ENCODE measurements at regions not wholly inside any gene's neighbourhood (a gene's known extent, or its start where the extent isn't known, plus 50 kb on each side); places are given as distances from the start of the nearest gene placed in this dataset.

DNA sequence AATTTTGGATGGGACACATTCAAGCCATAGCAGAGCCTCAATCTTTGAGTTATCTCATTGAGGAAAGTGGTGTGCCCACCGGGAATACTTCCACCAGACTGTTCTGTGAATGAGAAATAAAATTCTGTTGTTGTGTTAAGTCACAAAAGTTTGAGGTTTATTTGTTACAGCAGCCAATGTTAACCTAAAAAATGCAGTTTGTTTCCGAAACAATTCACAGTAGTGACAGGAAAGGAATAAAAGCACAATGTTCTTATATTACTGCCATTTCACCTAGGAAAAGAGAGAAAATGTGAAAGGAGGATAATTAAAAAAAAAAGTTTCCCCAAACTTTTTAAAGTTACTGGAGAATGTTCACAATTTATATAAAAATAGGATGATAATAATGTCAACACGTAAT lies 344.6 kb downstream of the CD83 start:
- no peaks in the 10 kb centered on the region for H3K4me1 ChIP-seq (replicated peaks; ENCODE audit: insufficient read depth)
- H3K79me2 ChIP-seq (ENCODE audit: low read depth), result no peaks in the 10 kb centered on the region
- POLR2A ChIA-PET (ENCODE audit: unreplicated experiment), result no interaction called here
- intact Hi-C loops (cut with micrococcal nuclease; ENCODE audit: unreplicated experiment), result loop anchor here (5.0 kb wide), 1 partner anchor 175 kb away; no protein-coding TSS in a partner anchor
- no peaks in the 10 kb centered on the region for H3K27me3 ChIP-seq (ENCODE audit: insufficient read depth, low read depth)
- no peak for DNase-seq
- H3K4me3 ChIP-seq, result no peak overlapping the region
- H3K4me2 ChIP-seq, result no peak overlapping the region
- H3K36me3 ChIP-seq (ENCODE audit: low read depth), result no peaks in the 10 kb centered on the region
- H3K9me2 ChIP-seq (ENCODE audit: insufficient read depth), result no peaks in the 10 kb centered on the region
- no peaks in the 10 kb centered on the region; the same call in 1 of the 2 replicates for H3F3A ChIP-seq (ENCODE audit: insufficient read depth, low read depth)
- CTCF ChIA-PET, result no interaction called here
- H4K20me1 ChIP-seq (ENCODE audit: insufficient read depth), result no peaks in the 10 kb centered on the region
- BruUV-seq (replicated peaks), result no TSS peak
- no peak overlapping the region for H2AFZ ChIP-seq
- no peak overlapping the region for H3K27ac ChIP-seq
- TF ChIP-seq EZH2 (IDR thresholded peaks at IDR 0.05; ENCODE audit: low read depth), result no peak
- no peak for TF ChIP-seq CTCF (conservative IDR thresholded peaks at IDR 0.05)
- no peaks in the 10 kb centered on the region for H3K9me3 ChIP-seq (ENCODE audit: insufficient read depth, low read depth)

DNA sequence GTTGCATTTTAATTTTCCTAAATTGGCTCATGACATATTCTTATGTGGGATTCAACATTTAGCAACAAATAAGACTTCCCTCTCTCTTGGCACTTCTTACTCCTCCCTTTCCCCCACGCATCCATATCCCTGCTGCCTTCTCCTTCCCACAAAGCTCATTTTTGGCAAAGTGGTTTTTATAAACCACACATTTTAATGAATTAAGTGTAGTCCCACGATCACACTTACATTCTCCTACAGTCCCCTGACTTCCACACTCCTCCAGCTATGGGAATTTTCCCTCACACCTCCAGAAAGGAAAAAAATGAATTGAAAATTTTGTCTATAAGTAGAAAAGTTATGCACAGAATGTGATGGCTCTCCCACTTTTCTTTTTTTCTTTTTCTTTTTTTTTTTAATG lies 345.0 kb downstream of the CD83 start:
- Histone ChIP-seq H3K36me3 (ENCODE audit: low read depth) (no peaks in the 10 kb centered on the region), H3F3A (ENCODE audit: insufficient read depth, low read depth) (no peaks in the 10 kb centered on the region; the same call in 1 of the 2 replicates), H3K27ac (no peak overlapping the region), H4K20me1 (ENCODE audit: insufficient read depth) (no peaks in the 10 kb centered on the region), H2AFZ (no peak overlapping the region), H3K4me1 (replicated peaks; ENCODE audit: insufficient read depth) (no peaks in the 10 kb centered on the region), H3K9me3 (ENCODE audit: insufficient read depth, low read depth) (no peaks in the 10 kb centered on the region), H3K27me3 (ENCODE audit: insufficient read depth, low read depth) (no peaks in the 10 kb centered on the region), H3K9me2 (ENCODE audit: insufficient read depth) (no peaks in the 10 kb centered on the region), H3K4me2 (no peak overlapping the region), H3K4me3 (no peak overlapping the region), H3K79me2 (ENCODE audit: low read depth) (no peaks in the 10 kb centered on the region)
- ChIA-PET POLR2A (ENCODE audit: unreplicated experiment) (no interaction called here), CTCF (no interaction called here)
- intact Hi-C loops (cut with micrococcal nuclease; ENCODE audit: unreplicated experiment), result loop anchor here (5.0 kb wide), 1 partner anchor 175 kb away; no protein-coding TSS in a partner anchor
- TF ChIP-seq CTCF (conservative IDR thresholded peaks at IDR 0.05) (no peak), EZH2 (IDR thresholded peaks at IDR 0.05; ENCODE audit: low read depth) (no peak)
- BruUV-seq (replicated peaks), result no TSS peak
- DNase-seq, result no peak

DNA sequence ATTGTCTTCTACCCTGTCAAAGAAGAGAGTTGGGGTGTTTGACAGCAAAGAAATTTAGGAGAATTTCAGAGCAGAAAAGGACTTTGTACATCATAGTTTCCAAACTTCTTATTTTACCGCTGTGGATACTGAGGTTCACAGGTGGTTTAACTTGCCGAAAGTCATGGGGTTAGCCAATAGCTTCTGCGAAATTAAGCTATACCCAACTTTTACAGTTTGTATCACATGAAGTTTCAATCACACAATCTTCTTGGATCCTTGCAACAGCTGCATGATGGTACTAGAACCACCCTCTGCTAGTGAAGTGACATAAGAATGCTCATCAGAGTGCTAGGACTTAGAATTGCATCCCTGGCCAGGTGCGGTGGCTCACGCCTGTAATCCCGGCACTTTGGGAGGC lies 345.5 kb downstream of the CD83 start:
- H3K27ac ChIP-seq, result no peak overlapping the region
- H3F3A ChIP-seq (ENCODE audit: insufficient read depth, low read depth), result no peaks in the 10 kb centered on the region; the same call in 1 of the 2 replicates
- no peaks in the 10 kb centered on the region for H3K4me1 ChIP-seq (replicated peaks; ENCODE audit: insufficient read depth)
- intact Hi-C loops (cut with micrococcal nuclease; ENCODE audit: unreplicated experiment), result loop anchor here (5.0 kb wide), 1 partner anchor 176 kb away; no protein-coding TSS in a partner anchor
- no peak for DNase-seq
- BruUV-seq (replicated peaks), result no TSS peak
- H3K79me2 ChIP-seq (ENCODE audit: low read depth), result no peaks in the 10 kb centered on the region
- ChIA-PET CTCF (no interaction called here), POLR2A (ENCODE audit: unreplicated experiment) (no interaction called here)
- TF ChIP-seq CTCF (conservative IDR thresholded peaks at IDR 0.05) (no peak), EZH2 (IDR thresholded peaks at IDR 0.05; ENCODE audit: low read depth) (no peak)
- H4K20me1 ChIP-seq (ENCODE audit: insufficient read depth), result no peaks in the 10 kb centered on the region
- no peak overlapping the region for H3K4me2 ChIP-seq
- no peak overlapping the region for H3K4me3 ChIP-seq
- H3K36me3 ChIP-seq (ENCODE audit: low read depth), result no peaks in the 10 kb centered on the region
- H3K9me3 ChIP-seq (ENCODE audit: insufficient read depth, low read depth), result no peaks in the 10 kb centered on the region
- no peak overlapping the region for H2AFZ ChIP-seq
- no peaks in the 10 kb centered on the region for H3K9me2 ChIP-seq (ENCODE audit: insufficient read depth)
- no peaks in the 10 kb centered on the region for H3K27me3 ChIP-seq (ENCODE audit: insufficient read depth, low read depth)
